GM21528 (cell line): ENCODE measurements at regions not wholly inside any gene's neighbourhood (a gene's known extent, or its start where the extent isn't known, plus 50 kb on each side); places are given as distances from the start of the nearest gene placed in this dataset.
"Not testable (repeated sequence)": the region's sequence is repeated elsewhere in the genome, so short reads cannot be mapped to it uniquely, and the experiment has no call there.

Source experiments
- ATAC-seq: cut with Tn5 transposase; IDR thresholded peaks from one replicate; pipeline ENCODE4 v1.9.1; 2021; ENCODE audit warnings: mild to moderate bottlenecking, moderate library complexity; ENCODE audit not compliant: unreplicated experiment, low FRiP score

DNA sequence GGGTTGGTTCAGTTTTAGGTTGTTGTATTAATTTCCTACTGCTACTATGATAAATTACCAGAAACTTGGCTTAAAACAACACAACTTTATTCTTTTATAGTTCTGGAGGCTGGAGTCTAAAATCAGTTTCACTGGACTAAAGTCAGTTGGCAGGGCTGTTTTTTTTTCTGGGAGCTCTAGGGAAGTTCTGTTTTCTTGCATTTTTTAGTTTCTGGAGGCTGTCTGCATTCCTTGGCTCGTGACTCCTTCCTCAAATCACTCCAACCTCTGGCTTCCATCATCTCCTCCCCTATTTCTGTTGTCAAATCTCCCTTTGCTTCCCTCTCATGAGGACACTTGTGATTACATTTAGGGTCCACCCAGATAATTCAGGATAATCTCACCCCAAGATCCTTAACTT lies 51.3 kb upstream of the SUB1 start:
- no peak for ATAC-seq

DNA sequence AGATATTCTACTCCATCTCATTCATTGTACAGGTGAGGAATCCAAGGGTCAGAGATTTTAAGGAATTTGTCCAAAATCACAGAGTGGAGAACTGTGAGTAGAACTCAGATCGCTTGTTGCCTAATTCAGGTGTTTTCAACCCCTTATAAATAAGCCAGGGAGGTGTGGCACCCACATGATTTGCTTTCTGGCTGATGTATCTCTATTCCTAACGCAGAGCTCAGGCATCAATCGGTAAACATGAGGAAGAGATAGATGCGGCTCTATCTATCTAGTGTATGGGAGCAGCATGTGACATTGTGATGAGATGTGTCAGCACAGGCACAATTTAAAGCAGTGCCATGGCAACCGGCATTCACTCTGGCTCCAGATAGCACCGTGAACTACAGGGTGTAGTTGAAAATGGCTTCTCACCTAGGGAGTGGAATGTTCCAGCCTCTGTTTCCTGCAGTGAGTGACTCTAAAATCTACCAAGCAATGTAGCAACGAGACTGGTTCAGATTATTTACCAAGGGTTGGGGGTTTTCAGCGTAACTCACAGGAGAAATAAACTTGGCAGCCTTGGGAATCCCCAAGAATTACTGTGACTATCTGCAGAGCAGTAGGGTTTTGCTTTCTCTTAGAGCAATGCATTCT lies 53.4 kb upstream of the SUB1 start:
- peak; percentile 54 for ATAC-seq

DNA sequence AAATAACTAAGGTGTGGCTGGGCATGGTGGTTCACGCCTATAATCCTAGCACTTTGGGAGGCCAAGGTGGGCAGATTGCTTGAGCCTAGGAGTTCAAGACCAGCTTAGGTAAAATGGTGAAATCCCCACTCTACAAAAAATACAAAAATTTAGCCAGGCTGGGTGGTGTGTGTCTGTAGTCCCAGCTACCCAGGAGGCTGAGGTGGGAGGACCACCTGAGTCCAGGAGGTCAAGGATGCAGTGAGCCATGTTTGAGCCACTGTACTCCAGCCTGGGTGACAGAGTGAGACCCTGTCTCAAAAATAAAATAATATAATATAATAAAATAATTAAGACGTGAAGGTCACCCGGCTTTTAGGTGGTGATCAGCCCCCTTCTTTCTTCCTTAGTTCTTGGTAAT lies 58.0 kb upstream of the SUB1 start:
- not testable (repeated sequence) for ATAC-seq

DNA sequence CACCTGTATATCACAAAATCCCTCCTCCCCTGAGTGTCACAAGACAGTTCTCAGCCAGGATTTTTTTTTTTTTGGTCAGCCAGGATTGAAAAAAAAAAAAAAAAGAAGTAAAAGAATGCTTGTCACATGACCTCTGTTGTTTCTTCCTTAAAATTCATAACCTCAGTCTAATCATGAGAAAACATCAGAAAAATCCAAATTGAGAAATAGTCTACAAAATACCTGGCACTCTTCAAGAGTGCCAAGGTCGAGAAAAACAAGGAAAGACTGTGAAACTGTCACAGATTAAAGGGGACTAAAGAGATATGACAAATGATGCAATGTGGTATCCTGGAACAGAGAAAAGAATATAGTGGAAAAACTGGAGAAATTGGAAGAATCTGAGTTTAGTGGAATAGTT lies 58.5 kb upstream of the SUB1 start:
- no peak for ATAC-seq

DNA sequence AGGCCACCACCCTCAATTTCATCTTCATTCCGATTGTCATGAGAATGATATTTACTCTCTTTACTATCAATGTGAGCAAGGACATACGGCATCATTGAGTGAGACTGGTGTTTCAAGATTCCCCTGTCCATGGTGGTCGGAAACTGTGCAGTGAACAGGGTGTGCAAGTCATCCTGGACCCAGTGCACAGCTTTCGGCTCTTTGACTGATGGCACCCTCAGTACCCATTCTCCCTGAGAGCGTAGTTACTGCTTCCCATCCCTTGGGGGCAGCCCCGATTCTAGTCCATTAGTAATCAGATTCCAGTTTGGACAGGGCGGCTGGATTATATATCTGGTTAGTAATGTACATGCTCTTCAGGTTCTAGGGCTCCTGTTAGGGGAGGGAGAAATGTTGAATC lies 61.7 kb upstream of the SUB1 start:
- no peak for ATAC-seq

DNA sequence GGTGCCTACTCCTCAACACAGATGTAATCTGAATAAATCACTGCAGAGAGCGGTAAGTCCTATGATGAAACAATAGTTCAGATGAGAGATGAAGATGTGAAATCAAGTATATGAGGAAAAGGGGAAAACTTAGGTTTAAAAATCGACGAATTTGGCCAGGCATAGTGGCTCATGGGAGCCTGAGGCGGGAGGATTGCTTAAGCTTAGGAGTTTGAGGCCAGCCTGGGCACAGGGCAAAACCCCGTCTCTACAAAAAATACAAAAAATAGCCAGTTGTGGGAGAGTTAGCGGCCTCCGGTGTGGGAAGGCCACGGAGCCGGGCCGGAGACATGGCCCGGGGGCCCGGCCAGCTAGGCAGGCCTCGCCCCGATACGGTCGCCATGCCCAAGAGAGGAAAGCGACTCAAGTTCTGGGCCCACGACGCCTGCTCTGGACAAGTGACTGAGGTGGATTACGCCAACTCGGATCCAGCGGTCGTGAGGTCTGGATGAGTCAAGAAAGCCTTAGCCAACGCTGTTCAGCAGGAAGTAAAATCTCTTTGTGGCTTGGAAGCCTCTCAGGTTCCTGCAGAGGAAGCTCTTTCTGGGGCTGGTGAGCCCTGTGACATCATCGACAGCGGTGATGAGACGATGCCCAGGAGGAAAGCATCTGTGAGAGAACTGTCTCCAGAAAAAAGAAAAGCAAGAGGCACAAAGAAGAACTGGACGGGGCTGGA lies 62.8 kb upstream of the SUB1 start:
- no peak for ATAC-seq

DNA sequence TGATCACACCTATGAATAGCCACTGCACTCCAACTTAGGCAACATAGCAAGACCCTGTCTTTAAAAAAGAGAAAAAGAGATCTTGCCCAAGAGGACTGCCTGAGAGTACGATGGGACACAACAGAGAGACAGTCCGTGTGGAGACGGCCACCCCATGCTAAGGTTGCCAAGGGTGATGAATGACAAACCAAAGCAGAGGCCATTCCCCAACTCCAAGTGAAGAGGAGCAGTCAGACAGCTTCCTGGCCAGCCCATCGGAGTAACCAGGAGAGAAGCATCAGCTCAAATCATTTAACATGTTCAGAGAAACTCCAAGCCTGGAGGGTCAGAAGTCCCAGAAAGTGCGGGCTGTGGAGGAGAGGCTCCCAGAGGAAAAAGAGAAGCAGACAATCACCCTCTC lies 63.9 kb upstream of the SUB1 start:
- ATAC-seq = no peak

DNA sequence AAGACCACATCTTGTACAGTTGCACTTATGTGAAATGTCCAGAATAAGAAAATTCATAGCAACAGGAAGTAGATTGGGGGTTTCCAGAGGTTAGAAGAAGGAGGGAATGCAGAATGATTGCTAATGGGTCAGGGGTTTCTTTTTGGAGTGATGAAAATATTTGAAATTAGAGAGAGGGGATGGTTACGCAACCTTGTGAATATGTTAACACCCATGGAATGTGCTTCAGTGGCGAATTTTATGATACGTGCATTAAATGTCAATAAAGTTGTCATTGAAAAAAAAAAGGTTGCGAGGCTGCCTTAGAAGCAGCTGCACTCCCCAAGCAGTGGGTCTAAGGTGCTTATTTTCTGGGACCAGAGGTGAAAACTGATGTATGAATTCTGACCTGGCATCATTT lies 64.4 kb upstream of the SUB1 start:
- ATAC-seq = no peak

DNA sequence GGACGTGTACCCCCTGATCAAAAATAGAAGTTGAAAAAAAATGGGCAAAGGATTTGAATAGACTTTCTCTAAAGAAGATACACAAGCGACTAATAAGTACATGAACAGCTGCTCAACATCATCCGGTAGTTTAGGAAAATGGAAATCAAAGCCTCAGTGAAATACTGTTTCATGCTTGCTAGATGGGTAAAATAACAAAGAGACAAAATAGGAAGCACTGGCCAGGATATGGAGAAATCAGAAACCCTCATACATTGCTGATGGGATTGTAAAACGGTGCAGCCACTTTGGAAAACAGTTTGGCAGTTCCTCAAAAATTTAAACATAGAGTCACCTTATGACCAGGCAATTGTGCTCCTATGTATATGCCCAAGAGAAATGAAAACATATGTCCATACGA lies 65.0 kb upstream of the SUB1 start:
- no peak for ATAC-seq

DNA sequence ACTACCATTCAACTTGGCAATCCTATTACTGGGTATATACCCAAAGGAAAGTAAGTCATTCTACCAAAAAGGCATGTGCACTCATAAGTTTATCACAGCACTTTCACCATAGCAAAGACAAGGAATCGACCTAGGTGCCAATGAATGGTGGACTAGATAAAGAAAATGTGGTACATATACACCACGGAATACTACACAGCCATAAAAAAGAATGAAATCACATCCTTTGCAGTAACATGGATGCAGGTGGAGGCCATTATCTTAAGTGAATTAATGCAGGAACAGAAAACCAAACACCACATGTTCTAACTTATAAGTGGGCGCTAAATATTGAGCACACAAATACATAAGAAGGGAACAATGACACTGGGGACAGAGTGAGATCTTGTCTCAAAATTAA lies 65.8 kb upstream of the SUB1 start:
- ATAC-seq = no peak

DNA sequence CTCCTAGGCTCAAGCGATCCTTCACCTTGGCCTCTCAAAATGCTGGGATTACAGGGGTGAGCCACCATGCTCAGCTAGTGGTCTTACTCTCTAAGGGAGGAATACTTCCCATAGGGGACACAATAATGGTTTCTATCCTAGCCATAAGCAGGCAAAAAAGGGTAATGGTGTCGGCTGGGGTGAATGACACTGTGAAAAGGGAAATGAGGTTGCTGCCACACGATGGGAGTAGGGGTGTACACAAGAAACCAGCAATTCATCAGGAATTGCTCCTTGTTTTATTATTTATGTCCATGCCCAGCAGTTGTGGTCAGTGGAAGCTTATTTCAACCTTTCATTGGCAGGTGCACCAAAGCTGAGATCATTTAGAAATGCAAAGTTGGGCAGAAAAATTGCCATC lies 70.3 kb upstream of the ZFR start:
- ATAC-seq = no peak

DNA sequence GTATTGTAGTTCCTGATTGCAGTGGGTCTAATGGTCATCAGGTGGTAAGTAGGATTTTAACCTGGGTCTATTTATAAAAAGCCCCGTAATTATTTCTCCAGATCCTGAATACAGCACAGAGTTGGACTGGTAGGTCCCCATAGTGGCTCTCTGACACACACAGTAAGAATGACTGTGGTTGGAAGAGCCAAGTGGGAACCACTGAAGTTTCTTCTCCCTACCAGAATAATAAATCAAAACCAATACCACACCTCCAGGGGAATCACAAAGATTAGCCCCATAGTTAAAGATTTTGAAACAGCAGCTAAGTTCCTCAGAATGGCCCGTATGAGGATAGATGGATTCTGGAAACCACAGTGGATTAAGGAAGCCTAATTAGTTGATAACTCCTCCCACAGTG lies 68.4 kb upstream of the ZFR start:
- ATAC-seq = no peak

DNA sequence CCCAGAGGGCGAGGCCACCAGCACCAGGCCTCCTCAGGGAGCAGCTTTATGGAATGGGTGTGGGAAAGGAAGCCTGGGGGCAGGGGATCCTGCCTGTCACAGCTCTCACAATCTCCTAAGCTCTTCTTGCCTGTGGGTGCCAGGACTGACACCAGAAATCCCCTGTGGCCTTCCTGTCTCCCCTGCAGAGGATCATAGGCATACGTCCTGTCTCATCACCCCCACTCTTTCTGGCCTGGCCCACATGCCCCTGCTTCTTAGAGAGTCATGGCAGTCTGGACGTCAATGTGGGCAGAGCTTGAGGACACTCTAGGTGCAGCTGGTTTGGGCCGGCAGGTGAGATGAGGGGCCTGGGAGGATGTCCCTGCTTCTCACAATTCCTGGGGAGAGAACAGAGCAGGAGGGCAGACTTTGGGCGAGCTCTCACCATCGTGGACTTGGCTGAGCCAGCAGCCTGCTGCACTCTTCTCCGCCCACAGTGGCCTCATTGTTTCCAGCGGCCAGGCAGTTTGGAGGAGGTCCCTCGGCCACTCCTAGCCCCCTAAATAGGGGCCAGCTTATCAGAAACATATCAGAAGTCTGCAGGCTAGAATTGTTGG lies 67.3 kb upstream of the ZFR start:
- no peak for ATAC-seq

DNA sequence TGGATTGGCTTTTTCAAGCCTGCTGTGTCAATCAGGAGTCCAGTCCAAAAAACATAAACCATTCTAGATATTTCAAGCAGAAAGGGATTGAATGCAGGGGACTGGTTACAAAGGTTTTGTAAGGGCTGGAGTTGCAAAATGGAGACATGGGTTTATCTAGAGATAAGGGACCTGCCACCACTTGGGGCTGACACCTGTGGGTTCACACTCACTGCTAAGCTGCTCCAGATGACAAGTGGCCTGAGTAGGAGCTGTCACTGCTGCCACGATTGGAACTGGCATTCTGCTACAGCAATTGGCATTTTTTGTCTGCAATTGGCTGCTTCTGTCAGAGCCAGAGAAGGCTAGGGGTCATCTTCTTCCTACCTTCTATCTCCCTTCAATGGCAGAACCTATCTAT lies 66.3 kb upstream of the ZFR start:
- ATAC-seq = no peak

DNA sequence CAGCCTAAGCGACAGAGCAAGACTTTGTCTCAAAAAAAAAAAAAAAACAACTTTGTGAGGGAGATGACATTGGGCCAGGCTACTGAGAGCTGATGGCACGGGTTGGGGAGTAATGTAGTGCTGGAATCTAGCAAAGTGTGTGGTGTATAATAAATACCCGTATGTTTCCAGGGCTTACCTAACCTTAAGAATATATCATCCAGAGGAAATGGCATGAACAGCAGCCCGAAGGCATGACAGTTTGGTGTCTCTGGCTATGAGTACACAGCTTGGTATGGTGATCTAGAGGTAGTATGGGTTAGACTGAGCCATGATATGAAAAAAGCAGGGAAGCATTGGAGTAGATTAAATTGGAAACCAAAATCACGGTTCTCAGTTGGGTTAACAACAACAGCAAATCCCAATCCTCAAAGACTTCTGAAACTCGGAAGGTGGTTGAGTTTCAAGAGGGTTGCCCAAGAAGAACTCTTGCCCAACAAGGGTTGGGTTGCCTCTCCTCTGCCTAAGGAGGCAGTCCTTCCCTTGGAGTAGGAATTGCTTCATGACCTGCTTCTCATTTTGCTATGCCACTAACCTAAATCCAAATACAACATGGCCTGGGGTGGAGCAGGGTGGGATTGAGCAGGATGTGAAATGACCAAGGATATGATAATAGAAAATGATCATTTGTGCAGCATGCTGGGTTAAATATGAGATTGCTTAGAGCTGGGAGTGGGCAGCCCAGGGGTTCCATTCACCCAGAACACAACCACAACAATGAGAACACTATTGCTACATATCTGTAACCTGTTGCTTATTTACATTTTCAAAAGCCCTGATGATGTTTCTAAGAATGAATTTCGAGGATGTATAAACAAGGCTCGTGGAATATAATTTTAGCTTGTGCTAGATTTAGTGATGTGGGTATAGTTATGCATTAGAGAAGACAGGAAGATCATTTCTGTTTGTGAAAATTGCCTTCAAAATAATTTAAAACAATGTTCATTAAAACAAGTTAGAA lies 64.6 kb upstream of the ZFR start:
- ATAC-seq = no peak

DNA sequence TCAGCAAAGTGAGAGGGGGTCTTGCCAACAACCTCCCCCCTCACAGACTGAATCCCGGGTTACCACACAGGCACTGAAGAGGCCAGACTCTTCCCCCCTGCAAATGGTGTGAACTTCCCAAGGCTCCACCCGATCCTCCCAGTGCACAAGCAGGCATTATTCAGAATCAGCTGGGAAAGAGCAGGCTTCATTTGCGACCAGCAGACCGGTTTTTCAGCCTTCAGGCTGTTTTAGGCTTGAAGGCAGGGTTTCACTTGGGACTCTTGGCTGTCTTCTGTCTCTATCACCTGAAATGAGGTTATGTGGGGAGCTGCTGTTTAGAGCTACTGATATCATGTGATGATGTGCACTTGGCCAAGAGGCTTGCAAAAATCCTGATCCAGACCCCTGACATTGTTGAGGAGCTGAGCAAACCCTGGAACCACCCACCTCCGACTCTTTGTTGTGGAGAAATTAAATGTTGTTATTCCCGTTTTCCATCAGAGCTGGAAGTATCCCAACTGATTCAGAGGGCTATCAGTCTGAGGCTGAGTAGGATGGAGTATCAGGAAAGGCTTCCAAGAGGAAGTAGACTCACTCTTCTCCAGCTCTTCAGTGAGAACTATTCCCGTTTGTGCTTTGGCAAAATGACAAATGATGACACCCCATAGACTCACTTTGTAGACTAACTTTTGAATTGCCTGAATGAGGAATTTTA lies 63.3 kb upstream of the ZFR start:
- no peak for ATAC-seq

DNA sequence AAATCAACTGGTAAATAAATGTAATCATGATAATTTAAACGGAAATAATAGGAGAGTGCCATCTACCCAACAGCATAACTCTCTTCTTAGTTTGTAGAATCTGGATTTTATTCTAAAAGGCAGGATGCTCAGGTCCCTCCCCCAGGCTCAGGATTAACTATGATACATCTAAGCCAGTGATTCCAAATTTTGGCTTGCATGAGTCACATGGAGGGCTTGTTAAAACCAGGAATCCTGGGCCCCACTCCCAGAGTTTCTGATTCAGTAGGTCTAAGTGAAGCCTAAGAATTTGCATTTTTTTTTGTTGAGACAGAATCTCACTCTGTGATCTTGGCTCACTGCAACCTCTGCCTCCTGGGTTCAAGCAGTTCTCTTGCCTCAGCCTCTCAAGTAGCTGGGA lies 62.3 kb upstream of the ZFR start:
- no peak for ATAC-seq

DNA sequence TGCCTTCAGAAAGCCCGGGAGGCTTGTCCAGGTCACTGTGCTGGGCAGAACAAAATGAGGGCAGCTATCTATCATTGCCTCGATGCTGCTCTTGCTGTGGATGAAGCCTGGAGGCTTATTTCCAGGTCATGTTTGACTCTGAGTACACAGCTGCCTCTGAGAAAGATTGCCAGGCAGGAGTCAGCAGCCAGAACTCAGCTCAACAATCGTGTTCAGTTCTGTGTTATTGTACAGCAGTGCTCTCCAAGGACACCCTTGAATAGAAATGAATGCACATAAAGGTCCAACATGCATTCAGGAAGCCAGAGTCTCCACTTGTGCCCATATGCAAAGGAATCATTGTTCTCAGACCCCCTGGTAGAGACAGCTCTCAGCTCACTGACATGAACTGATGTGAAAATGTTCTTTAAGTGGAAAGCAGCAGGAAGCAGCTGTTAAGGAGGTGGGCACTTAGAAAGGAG lies 61.7 kb upstream of the ZFR start:
- ATAC-seq = no peak

DNA sequence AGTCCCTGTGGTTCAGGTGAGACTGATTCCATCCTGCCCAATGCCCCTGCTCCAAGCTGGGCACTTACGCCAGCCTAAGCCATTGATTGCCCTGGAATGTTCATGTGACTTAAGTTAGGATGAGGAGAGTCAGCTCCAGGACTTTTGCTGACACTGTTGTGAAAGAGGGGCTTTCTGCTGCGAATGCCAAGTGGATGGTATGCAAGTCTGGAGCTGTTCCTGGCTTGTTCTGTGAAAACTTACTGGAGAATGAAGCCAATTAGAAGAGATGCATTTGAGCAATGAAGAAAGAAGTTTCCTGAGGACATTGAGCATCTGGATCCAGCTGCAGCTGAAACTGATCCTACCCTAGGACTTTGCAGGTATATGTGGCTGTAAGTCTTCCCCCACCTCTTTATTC lies 61.2 kb upstream of the ZFR start:
- ATAC-seq = no peak

DNA sequence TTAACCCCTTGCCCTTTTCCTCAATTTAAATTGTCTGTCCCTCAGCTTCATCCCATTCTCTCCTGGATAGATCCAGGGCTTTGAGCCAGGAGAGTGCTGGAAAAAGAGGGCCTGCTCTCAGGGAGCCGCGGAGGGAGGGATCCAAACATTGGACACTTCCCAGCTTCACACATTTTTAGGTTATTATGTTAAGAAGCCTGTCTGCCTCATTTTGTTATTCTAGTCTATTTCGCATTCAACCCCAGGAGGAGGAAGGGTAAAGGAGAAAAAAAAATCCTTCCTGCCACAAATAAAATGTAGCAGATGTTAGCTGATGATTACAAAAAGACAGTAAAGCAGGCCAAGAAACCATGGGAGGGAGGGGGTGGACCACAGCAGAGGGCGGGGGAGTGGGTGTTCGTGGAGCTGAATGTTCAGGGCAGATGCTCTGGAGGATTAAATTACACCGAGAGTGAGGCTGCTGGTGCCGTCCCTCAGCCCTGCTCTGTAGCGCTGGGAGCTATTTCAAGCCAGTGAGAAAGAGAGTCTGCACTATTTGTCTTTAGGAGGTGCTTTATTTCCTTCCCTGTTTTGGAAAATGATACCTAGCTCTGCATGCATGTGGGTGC lies 60.6 kb upstream of the ZFR start:
- ATAC-seq = no peak
